Hepatocyte (in vitro differentiated cells): ENCODE measurements at regions not wholly inside any gene's neighbourhood (a gene's known extent, or its start where the extent isn't known, plus 50 kb on each side); places are given as distances from the start of the nearest gene placed in this dataset.

ENCODE experiments used
- DNase-seq: peaks from one replicate; pipeline ENCODE4 v3.0.0-alpha.2; 2016; ENCODE audit warnings: low spot score
- H2AFZ ChIP-seq: fragments of 200-600 bp; sonication (generic); 2 replicates; pipeline ENCODE4 v1.6.0; 2016; ENCODE audit warnings: antibody characterized with exemption, mild to moderate bottlenecking
- H3K27ac ChIP-seq: fragments of 200-600 bp; sonication (generic); 2 replicates; pipeline ENCODE4 v1.5.1; 2016; ENCODE audit warnings: mild to moderate bottlenecking
- H3K27me3 ChIP-seq: fragments of 200-600 bp; sonication (generic); 2 replicates; pipeline ENCODE4 v1.6.1; 2016
- H3K36me3 ChIP-seq: fragments of 200-600 bp; sonication (generic); replicated peaks from 2 replicates; pipeline ENCODE4 v1.5.1; 2016; ENCODE audit warnings: low read depth; ENCODE audit not compliant: insufficient read depth
- H3K4me1 ChIP-seq: fragments of 200-600 bp; sonication (generic); 2 replicates; pipeline ENCODE4 v1.5.1; 2016; ENCODE audit warnings: mild to moderate bottlenecking, moderate library complexity; ENCODE audit not compliant: insufficient read depth
- H3K4me2 ChIP-seq: fragments of 200-600 bp; sonication (generic); 2 replicates; pipeline ENCODE4 v1.6.0; 2016
- H3K4me3 ChIP-seq: fragments of 200-600 bp; sonication (generic); 2 replicates; pipeline ENCODE4 v1.5.1; 2016; ENCODE audit warnings: mild to moderate bottlenecking
- H3K79me2 ChIP-seq: fragments of 200-600 bp; sonication (generic); 2 replicates; pipeline ENCODE4 v1.6.0; 2017; ENCODE audit warnings: mild to moderate bottlenecking
- H3K9me2 ChIP-seq: fragments of 200-600 bp; sonication (generic); replicated peaks from 2 replicates; pipeline ENCODE4 v1.6.0; 2017; ENCODE audit warnings: mild to moderate bottlenecking; ENCODE audit not compliant: insufficient read depth
- H3K9me3 ChIP-seq: fragments of 200-600 bp; sonication (generic); 2 replicates; pipeline ENCODE4 v1.5.1; 2016; ENCODE audit warnings: low read depth, mild to moderate bottlenecking
- H4K20me1 ChIP-seq: fragments of 200-600 bp; sonication (generic); 2 replicates; pipeline ENCODE4 v1.6.0; 2016; ENCODE audit warnings: mild to moderate bottlenecking; ENCODE audit not compliant: insufficient read depth, poor library complexity, severe bottlenecking
- CTCF ChIP-seq: fragments of 200-600 bp; sonication (generic); IDR thresholded peaks from 2 replicates; pipeline ENCODE4 v1.5.1; 2016; ENCODE audit warnings: antibody characterized with exemption, mild to moderate bottlenecking; ENCODE audit not compliant: poor library complexity
- EZH2 ChIP-seq: fragments of 200-600 bp; sonication (generic); IDR thresholded peaks from 2 replicates; pipeline ENCODE4 v1.6.1; 2016; ENCODE audit warnings: antibody characterized with exemption, mild to moderate bottlenecking, borderline replicate concordance
- EZH2phosphoT487 ChIP-seq: fragments of 200-600 bp; sonication (generic); IDR thresholded peaks from one replicate; pipeline ENCODE4 v1.6.1; 2018; ENCODE audit warnings: antibody characterized with exemption, mild to moderate bottlenecking, low read depth, moderate library complexity; ENCODE audit not compliant: unreplicated experiment, severe bottlenecking
- WGBS: methylation state at CpG from one replicate; pipeline ENCODE4 v1.1.6; 2016; ENCODE audit warnings: low lambda C conversion rate; ENCODE audit errors: missing lambda C conversion rate; 5-methylcytosine and 5-hydroxymethylcytosine counted together

- Histone ChIP-seq H3K4me3 (no peak overlapping the region), H3K79me2 (no peaks in the 10 kb centered on the region), H3K4me2 (no peak overlapping the region), H4K20me1 (no peaks in the 10 kb centered on the region), H3K4me1 (no peaks in the 10 kb centered on the region), H3K27me3 (no peaks in the 10 kb centered on the region), H3K9me3 (no peaks in the 10 kb centered on the region), H3K36me3 (no peaks in the 10 kb centered on the region), H3K27ac (no peak overlapping the region), H3K9me2 (no peaks in the 10 kb centered on the region), H2AFZ (no peak overlapping the region)
- no peak for TF ChIP-seq EZH2
- TF ChIP-seq EZH2phosphoT487, result no peak
- no peak for TF ChIP-seq CTCF
- no peak for DNase-seq
These were observed 650.0 kb downstream of the UTRN start for GRCh38 chr6:144935181-144935580.

DNA sequence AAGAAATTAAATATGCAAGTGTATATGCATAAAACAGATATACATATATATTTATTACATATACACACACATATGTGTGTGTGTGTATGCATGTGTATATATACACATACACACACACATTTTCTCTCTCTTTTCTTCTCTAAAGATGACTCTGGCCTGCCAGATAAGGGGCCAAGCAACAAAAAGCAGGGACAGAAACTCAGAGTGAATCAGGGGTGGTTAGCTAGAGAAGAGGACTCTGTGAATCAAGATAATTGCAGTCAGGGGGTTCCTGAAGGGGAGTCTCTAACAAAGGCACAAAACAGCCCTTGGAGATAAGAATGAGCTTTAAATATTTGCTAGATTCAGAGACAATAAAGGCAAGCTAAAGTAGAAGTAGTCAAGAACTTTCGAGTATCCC, 650.5 kb downstream of the UTRN start:
- Histone ChIP-seq H3K9me3 (no peaks in the 10 kb centered on the region), H3K36me3 (no peaks in the 10 kb centered on the region)
- TF ChIP-seq CTCF, result no peak
- no peak for TF ChIP-seq EZH2phosphoT487
- TF ChIP-seq EZH2, result no peak

DNA sequence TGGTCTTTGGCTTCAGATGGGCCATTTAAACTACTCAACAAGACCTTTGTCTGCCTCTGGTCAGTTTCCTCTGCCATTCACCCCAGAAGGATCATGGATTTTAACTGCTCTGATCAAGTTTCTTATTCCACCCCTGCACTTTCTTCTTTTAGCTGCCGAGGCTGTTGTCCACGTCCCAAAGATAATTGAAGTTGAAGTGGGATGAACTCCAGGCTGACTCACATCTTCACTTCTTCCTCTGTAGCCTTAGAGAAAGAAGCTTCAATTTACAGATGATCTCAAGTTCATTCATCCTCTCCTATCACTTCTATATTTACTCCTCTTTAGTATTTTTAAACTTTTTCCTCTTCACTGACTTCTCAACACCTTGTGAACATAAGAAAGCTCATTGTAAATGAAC, 651.6 kb downstream of the UTRN start:
- WGBS, result 49% methylated on average over 2 of the region's 2 CpGs
- H3K4me3 ChIP-seq, result no peak overlapping the region
- H3K36me3 ChIP-seq, result no peaks in the 10 kb centered on the region
- H3K9me2 ChIP-seq, result no peaks in the 10 kb centered on the region
- no peak for DNase-seq
- no peak overlapping the region for H3K27ac ChIP-seq
- H4K20me1 ChIP-seq, result no peaks in the 10 kb centered on the region
- H3K4me1 ChIP-seq, result no peaks in the 10 kb centered on the region
- H3K9me3 ChIP-seq, result no peaks in the 10 kb centered on the region
- H3K79me2 ChIP-seq, result no peaks in the 10 kb centered on the region
- H3K27me3 ChIP-seq, result no peaks in the 10 kb centered on the region
- H3K4me2 ChIP-seq, result no peak overlapping the region
- no peak overlapping the region for H2AFZ ChIP-seq
- TF ChIP-seq CTCF (no peak), EZH2phosphoT487 (no peak), EZH2 (no peak)

More for the DNA sequence above, 650.5 kb downstream of the UTRN start:
- Histone ChIP-seq H3K27me3 (no peaks in the 10 kb centered on the region), H2AFZ (no peak overlapping the region), H3K27ac (no peak overlapping the region), H3K4me1 (no peaks in the 10 kb centered on the region), H3K79me2 (no peaks in the 10 kb centered on the region), H3K4me2 (no peak overlapping the region), H3K4me3 (no peak overlapping the region), H4K20me1 (no peaks in the 10 kb centered on the region), H3K9me2 (no peaks in the 10 kb centered on the region)
- WGBS, result 56% methylated on average over 1 of the region's 1 CpG
- no peak for DNase-seq

GRCh38 chr6:144939921-144940320, 654.8 kb downstream of the UTRN start:
- DNase-seq, result no peak
- Histone ChIP-seq H2AFZ (no peak overlapping the region), H3K4me1 (no peaks in the 10 kb centered on the region), H3K36me3 (no peaks in the 10 kb centered on the region), H4K20me1 (no peaks in the 10 kb centered on the region), H3K9me2 (no peaks in the 10 kb centered on the region), H3K27me3 (no peaks in the 10 kb centered on the region), H3K79me2 (no peaks in the 10 kb centered on the region), H3K27ac (no peak overlapping the region), H3K4me2 (no peak overlapping the region), H3K4me3 (no peak overlapping the region), H3K9me3 (no peaks in the 10 kb centered on the region)
- TF ChIP-seq EZH2, result no peak
- 100% methylated on average over 1 of the region's 1 CpG for WGBS
